ENCODE measurements at regions not wholly inside any gene's neighbourhood (a gene's known extent, or its start where the extent isn't known, plus 50 kb on each side); places are given as distances from the start of the nearest gene placed in this dataset.

GRCh38 chr15:93253681-93254080, 164.7 kb upstream of the RGMA start:
- TF ChIP-seq ELF1 (IDR thresholded peaks at IDR 0.05; ENCODE audit: borderline replicate concordance, low read depth) = no peak
- TF ChIP-seq MAX (IDR thresholded peaks at IDR 0.05) = no peak
- TF ChIP-seq CEBPB (IDR thresholded peaks at IDR 0.05; ENCODE audit: low read depth) = no peak
- TF ChIP-seq POLR2AphosphoS5 (IDR thresholded peaks at IDR 0.05; ENCODE audit: low read depth, low read length) = no peak
